CD4-positive, alpha-beta memory T cell (primary cell): ENCODE measurements at regions not wholly inside any gene's neighbourhood (a gene's known extent, or its start where the extent isn't known, plus 50 kb on each side); places are given as distances from the start of the nearest gene placed in this dataset.

Experiments used
- CTCF ChIA-PET: fragments of 350-600 bp; sonication (Branson Sonifier 250); formaldehyde crosslinking; loops from one replicate; lab custom pipeline; 2021; ENCODE audit warnings: inconsistent platforms; ENCODE audit not compliant: partially characterized antibody; lab: Charles Lee
- POLR2A ChIA-PET: fragments of 350-600 bp; sonication (Branson Sonifier 250); formaldehyde crosslinking; loops from one replicate; lab custom pipeline; 2021; ENCODE audit not compliant: partially characterized antibody; lab: Charles Lee
- DNase-seq, 5 donors: peaks; one replicate each; pipeline versions ENCODE4 v3.0.0 to v3.0.0-alpha.2; 2020 to 2022; ENCODE audit warnings: mixed read lengths in 1 of 5
- H3K27ac ChIP-seq: one replicate; pipeline ENCODE4 v1.7.0; 2013; ENCODE audit warnings: low read depth, low read length
- H3K27me3 ChIP-seq: 2 replicates; pipeline ENCODE4 v1.7.0; 2013; ENCODE audit warnings: mild to moderate bottlenecking, low read length, moderate library complexity; ENCODE audit not compliant: insufficient read depth
- H3K36me3 ChIP-seq: 2 replicates; pipeline ENCODE4 v1.7.0; 2013; ENCODE audit warnings: mild to moderate bottlenecking, low read length, moderate library complexity; ENCODE audit not compliant: insufficient read depth
- H3K4me1 ChIP-seq: 2 replicates; pipeline ENCODE4 v1.7.0; 2013; ENCODE audit warnings: mild to moderate bottlenecking, low read length, moderate library complexity; ENCODE audit not compliant: insufficient read depth
- H3K4me3 ChIP-seq, 2 donors: one replicate each; pipeline ENCODE4 v1.7.0; 2013; ENCODE audit warnings: low read length in 2 of 2, mild to moderate bottlenecking in 1 of 2
- H3K9me3 ChIP-seq, 2 donors: one replicate each; pipeline ENCODE4 v1.7.0; 2013; ENCODE audit warnings: low read length in 2 of 2, control low read depth in 1 of 2; ENCODE audit not compliant: control insufficient read depth in 1 of 2
- H3K27ac Mint-ChIP-seq, 7 donors: one replicate each; pipeline ENCODE4 v1.8.0; 2020 to 2021; ENCODE audit warnings: mixed read lengths in 7 of 7, mild to moderate bottlenecking in 6 of 7, inconsistent platforms in 3 of 7, moderate library complexity in 3 of 7
- H3K27me3 Mint-ChIP-seq, 2 donors: one replicate each; pipeline ENCODE4 v1.8.0; 2020 to 2021; ENCODE audit warnings: mixed read lengths in 2 of 2
- H3K36me3 Mint-ChIP-seq, 2 donors: one replicate each; pipeline ENCODE4 v1.8.0; 2020 to 2021; ENCODE audit warnings: mixed read lengths in 2 of 2, inconsistent platforms in 1 of 2, mild to moderate bottlenecking in 1 of 2
- H3K4me1 Mint-ChIP-seq, 4 donors: one replicate each; pipeline ENCODE4 v1.8.0; 2020 to 2021; ENCODE audit warnings: mixed read lengths in 4 of 4, mild to moderate bottlenecking in 1 of 4
- H3K4me3 Mint-ChIP-seq, 8 donors: one replicate each; pipeline ENCODE4 v1.8.0; 2020 to 2021; ENCODE audit warnings: mixed read lengths in 8 of 8, mild to moderate bottlenecking in 7 of 8, moderate library complexity in 6 of 8, inconsistent platforms in 3 of 8
- H3K9me3 Mint-ChIP-seq, 8 donors: one replicate each; pipeline ENCODE4 v1.8.0; 2020 to 2021; ENCODE audit warnings: mixed read lengths in 8 of 8, mild to moderate bottlenecking in 5 of 8, inconsistent platforms in 3 of 8, moderate library complexity in 1 of 8
- intact Hi-C: fragments of 100-400 bp; cut with micrococcal nuclease; formaldehyde crosslinking; loops from one replicate; pipeline ENCODE4 v1.15.1; 2023

- no peak overlapping the region for H3K27ac Mint-ChIP-seq
- no peak overlapping the region for H3K4me3 Mint-ChIP-seq
- DNase-seq = no peak
- POLR2A ChIA-PET = no interaction called here
- intact Hi-C loops = no loop called here
- Histone ChIP-seq H3K4me1 (no peaks in the 10 kb centered on the region), H3K9me3 (no peaks in the 10 kb centered on the region), H3K4me3 (no peak overlapping the region), H3K27ac (no peak overlapping the region), H3K36me3 (no peaks in the 10 kb centered on the region), H3K27me3 (no peaks in the 10 kb centered on the region)
- H3K36me3 Mint-ChIP-seq = no peaks in the 10 kb centered on the region
- H3K4me1 Mint-ChIP-seq = no peaks in the 10 kb centered on the region
- CTCF ChIA-PET = no interaction called here
- H3K27me3 Mint-ChIP-seq = no peaks in the 10 kb centered on the region
- H3K9me3 Mint-ChIP-seq = peaks cover 2 to 34% (median 10%) of the 10 kb centered on the region in 8 donors
Observed at GRCh38 chr20:11522366-11522741, 395.3 kb upstream of the BTBD3 start.

DNA sequence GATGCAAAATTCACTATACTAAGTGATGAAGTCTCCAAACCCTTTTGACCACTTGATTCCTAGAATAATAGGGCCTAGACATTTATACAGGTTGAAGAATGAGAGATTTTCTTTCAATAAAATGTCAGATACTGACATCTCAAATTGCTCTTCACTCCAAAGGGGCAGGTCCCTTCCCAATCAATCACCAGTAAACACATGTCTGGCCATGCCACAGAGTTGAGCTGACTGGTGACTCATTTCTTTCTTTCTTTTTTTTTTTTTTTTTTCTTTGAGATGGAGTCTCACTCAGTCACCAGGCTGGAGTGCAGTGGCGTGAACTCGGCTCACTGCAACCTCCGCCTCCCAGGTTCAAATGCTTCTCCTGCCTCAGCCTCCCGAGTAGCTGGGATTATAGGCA, 388.6 kb upstream of the BTBD3 start:
- no peak overlapping the region for H3K4me3 ChIP-seq
- H3K36me3 ChIP-seq = no peaks in the 10 kb centered on the region
- H3K27ac ChIP-seq = no peak overlapping the region
- DNase-seq = no peak
- Mint-ChIP-seq H3K27ac (no peak overlapping the region), H3K27me3 (no peaks in the 10 kb centered on the region), H3K36me3 (no peaks in the 10 kb centered on the region), H3K4me1 (no peaks in the 10 kb centered on the region), H3K9me3 (peaks cover 0 to 51% (median 33%) of the 10 kb centered on the region in 8 donors), H3K4me3 (no peak overlapping the region)
- no peaks in the 10 kb centered on the region for H3K9me3 ChIP-seq
- ChIA-PET POLR2A (no interaction called here), CTCF (no interaction called here)
- intact Hi-C loops = no loop called here
- H3K4me1 ChIP-seq = no peaks in the 10 kb centered on the region
- no peaks in the 10 kb centered on the region for H3K27me3 ChIP-seq

DNA sequence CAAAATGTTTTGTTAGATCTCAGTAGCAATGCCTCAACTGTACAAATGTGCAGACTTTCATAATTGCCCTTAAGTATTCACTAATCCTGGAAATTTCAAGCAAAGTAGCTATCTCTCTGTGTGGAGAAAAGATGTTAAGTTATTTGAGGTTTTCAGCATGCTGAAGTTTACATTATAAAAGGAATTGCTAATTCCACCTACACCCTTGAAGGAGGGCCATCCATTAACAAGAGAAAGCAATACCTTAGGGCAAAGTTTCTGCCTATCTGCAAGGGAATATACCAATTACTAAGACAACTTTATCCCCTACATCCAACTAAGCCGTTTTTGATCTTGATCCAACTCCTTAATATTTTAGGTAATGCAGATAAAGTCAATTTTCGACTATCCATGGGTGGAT, 380.7 kb upstream of the BTBD3 start:
- Histone ChIP-seq H3K27ac (no peak overlapping the region), H3K27me3 (no peaks in the 10 kb centered on the region), H3K36me3 (no peaks in the 10 kb centered on the region), H3K4me1 (no peaks in the 10 kb centered on the region), H3K4me3 (no peak overlapping the region), H3K9me3 (no peaks in the 10 kb centered on the region)
- Mint-ChIP-seq H3K36me3 (no peaks in the 10 kb centered on the region), H3K4me1 (no peaks in the 10 kb centered on the region), H3K4me3 (no peak overlapping the region), H3K27ac (no peak overlapping the region), H3K9me3 (peaks cover 0 to 9% (median 3%) of the 10 kb centered on the region in 8 donors), H3K27me3 (no peaks in the 10 kb centered on the region)
- no peak for DNase-seq
- intact Hi-C loops = no loop called here
- ChIA-PET POLR2A (no interaction called here), CTCF (no interaction called here)

DNA sequence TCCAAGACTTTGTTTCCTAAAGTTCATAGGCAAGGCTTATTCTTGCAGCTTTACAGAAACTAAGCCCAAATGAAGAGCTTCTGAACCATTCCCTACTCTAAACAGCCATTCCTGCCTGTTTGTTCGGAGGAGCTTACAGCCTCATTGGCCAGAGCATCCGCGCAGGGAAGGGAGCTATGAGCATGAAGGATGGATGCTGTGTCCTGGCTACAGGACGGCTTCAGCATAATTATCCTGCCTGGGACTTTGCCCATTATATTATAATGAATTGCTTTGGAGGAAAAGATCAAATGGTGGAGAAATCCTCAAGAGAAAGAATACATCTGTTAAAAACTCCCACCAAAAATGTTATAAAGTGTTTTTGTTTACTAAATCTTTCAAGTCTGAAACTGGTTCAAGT, 378.2 kb upstream of the BTBD3 start:
- H3K4me3 Mint-ChIP-seq = no peak overlapping the region
- Histone ChIP-seq H3K9me3 (no peaks in the 10 kb centered on the region), H3K27ac (no peak overlapping the region), H3K4me1 (no peaks in the 10 kb centered on the region), H3K36me3 (no peaks in the 10 kb centered on the region), H3K4me3 (no peak overlapping the region), H3K27me3 (no peaks in the 10 kb centered on the region)
- ChIA-PET CTCF (no interaction called here), POLR2A (no interaction called here)
- peaks cover 0 to 4% (median under 1%) of the 10 kb centered on the region in 8 donors for H3K9me3 Mint-ChIP-seq
- no peak overlapping the region for H3K27ac Mint-ChIP-seq
- no peaks in the 10 kb centered on the region for H3K4me1 Mint-ChIP-seq
- no peaks in the 10 kb centered on the region for H3K36me3 Mint-ChIP-seq
- no peak for DNase-seq
- intact Hi-C loops = no loop called here
- H3K27me3 Mint-ChIP-seq = no peaks in the 10 kb centered on the region

DNA sequence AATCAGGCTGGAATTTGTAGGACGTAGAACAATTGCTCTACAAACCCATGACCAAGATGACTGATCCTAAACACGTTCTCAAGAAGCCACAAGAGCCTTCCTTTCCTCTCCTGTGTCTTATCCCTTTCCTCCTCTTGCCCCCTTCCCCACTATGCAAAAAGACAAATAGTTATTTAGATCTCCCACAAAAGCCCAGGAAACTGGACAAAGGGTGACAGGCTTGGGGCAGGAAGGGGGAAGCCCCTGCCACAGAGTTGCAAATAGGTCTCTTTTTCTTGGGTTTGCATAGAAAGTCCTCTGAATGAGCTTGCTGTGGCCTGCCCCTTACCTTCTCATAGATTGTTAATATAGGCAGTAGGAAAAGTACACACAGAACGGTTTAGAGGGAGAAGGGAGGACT, 377.1 kb upstream of the BTBD3 start:
- Histone ChIP-seq H3K36me3 (no peaks in the 10 kb centered on the region), H3K27ac (no peak overlapping the region), H3K9me3 (no peaks in the 10 kb centered on the region), H3K4me3 (no peak overlapping the region), H3K27me3 (no peaks in the 10 kb centered on the region), H3K4me1 (no peaks in the 10 kb centered on the region)
- Mint-ChIP-seq H3K27me3 (no peaks in the 10 kb centered on the region), H3K4me1 (no peaks in the 10 kb centered on the region), H3K27ac (no peak overlapping the region), H3K4me3 (no peak overlapping the region), H3K36me3 (no peaks in the 10 kb centered on the region), H3K9me3 (peaks cover 0 to 4% (median 0%) of the 10 kb centered on the region in 8 donors)
- intact Hi-C loops = loop anchor here (5.0 kb wide), 1 partner anchor 1923 kb away; no protein-coding TSS in a partner anchor
- ChIA-PET CTCF (no interaction called here), POLR2A (no interaction called here)
- no peak for DNase-seq

GRCh38 chr20:11542645-11543044, 375.0 kb upstream of the BTBD3 start:
- DNase-seq = no peak
- Histone ChIP-seq H3K4me1 (no peaks in the 10 kb centered on the region), H3K36me3 (no peaks in the 10 kb centered on the region), H3K4me3 (no peak overlapping the region), H3K9me3 (no peaks in the 10 kb centered on the region), H3K27ac (no peak overlapping the region), H3K27me3 (no peaks in the 10 kb centered on the region)
- no peaks in the 10 kb centered on the region for H3K27me3 Mint-ChIP-seq
- H3K4me1 Mint-ChIP-seq = no peaks in the 10 kb centered on the region
- POLR2A ChIA-PET = no interaction called here
- no peak overlapping the region for H3K27ac Mint-ChIP-seq
- no peaks in the 10 kb centered on the region for H3K36me3 Mint-ChIP-seq
- CTCF ChIA-PET = no interaction called here
- no peak overlapping the region for H3K4me3 Mint-ChIP-seq
- intact Hi-C loops = loop anchor here (5.0 kb wide), 1 partner anchor 1925 kb away; no protein-coding TSS in a partner anchor
- peaks cover 0 to 4% (median 0%) of the 10 kb centered on the region in 8 donors for H3K9me3 Mint-ChIP-seq

DNA sequence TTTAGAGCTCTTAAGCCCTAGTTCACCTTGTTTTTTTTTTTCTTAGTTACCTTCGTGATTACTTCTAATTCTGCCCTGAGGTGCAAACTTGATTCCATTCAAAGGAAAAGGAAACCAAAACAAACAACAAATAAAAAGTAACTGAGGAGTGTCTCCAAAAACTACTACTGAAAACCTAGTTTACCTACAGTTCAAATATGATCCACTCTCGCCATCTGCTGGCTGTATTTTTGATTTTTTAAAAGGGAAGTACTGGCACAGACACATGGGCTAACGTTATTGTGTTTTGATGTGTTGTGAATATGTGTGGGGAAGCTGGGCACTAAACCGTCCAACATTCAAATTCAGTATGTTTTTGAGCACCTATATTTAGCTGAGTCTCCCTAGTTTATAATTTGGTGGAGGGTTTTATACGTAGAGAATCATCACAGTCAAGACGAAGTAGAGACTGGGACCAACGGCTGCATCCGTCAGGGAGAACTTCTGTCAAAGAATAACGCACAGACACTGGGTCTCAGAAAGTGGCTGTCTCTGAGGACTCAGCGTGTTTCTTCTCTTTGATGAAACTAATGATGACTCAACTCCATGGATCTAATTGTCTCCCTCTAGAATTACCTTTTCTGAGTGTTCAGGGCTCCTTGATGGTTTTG, 373.5 kb upstream of the BTBD3 start:
- H3K4me1 Mint-ChIP-seq = no peaks in the 10 kb centered on the region
- POLR2A ChIA-PET = no interaction called here
- H3K9me3 Mint-ChIP-seq = peaks cover 0 to 4% (median 0%) of the 10 kb centered on the region in 8 donors
- intact Hi-C loops = loop anchor here (5.0 kb wide), 1 partner anchor 1927 kb away; no protein-coding TSS in a partner anchor
- no peaks in the 10 kb centered on the region for H3K36me3 Mint-ChIP-seq
- Histone ChIP-seq H3K27ac (no peak overlapping the region), H3K4me3 (no peak overlapping the region), H3K9me3 (no peaks in the 10 kb centered on the region), H3K36me3 (no peaks in the 10 kb centered on the region), H3K4me1 (no peaks in the 10 kb centered on the region), H3K27me3 (no peaks in the 10 kb centered on the region)
- no peaks in the 10 kb centered on the region for H3K27me3 Mint-ChIP-seq
- DNase-seq = peak in 1 of 5 donors; percentile 4
- H3K4me3 Mint-ChIP-seq = no peak overlapping the region
- no peak overlapping the region for H3K27ac Mint-ChIP-seq
- CTCF ChIA-PET = interaction anchor here (0.8 kb wide), 1 partner anchor 1927 kb away, joined by 3 read pairs; no protein-coding TSS in a partner anchor
